GM21381 (cell line): ENCODE measurements at regions not wholly inside any gene's neighbourhood (a gene's known extent, or its start where the extent isn't known, plus 50 kb on each side); places are given as distances from the start of the nearest gene placed in this dataset.
"Not testable (repeated sequence)": the region's sequence is repeated elsewhere in the genome, so short reads cannot be mapped to it uniquely, and the experiment has no call there.

ENCODE experiments used
- ATAC-seq: cut with Tn5 transposase; IDR thresholded peaks from one replicate; pipeline ENCODE4 v1.9.1; 2021; ENCODE audit warnings: mild to moderate bottlenecking, moderate library complexity; ENCODE audit not compliant: unreplicated experiment

GRCh38 chr18:70931942-70932814 lies 643.3 kb downstream of the SOCS6 start:
- no peak for ATAC-seq

GRCh38 chr18:70920840-70921374 lies 632.1 kb downstream of the SOCS6 start:
- ATAC-seq, result no peak

- ATAC-seq, result no peak
These were observed 618.8 kb downstream of the SOCS6 start for GRCh38 chr18:70907673-70908072.

DNA sequence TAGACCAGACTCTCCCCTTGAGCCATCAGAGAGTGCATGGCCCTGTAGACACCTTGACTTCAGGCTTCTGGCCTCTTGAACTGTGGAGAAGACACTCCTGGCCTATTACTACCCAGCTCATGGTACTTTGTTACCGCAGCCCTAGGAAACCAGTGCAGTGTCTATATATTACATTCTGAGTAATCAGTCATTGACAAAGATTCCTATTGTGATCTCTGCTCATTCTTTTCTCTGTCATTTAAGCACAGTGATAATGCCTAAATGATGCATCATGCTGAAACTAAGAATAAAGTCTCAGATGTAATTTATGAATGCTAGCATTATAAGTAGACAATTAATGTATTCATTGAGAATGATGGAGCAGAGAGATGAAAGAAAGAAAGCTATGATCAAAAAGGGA lies 603.5 kb downstream of the SOCS6 start:
- no peak for ATAC-seq

DNA sequence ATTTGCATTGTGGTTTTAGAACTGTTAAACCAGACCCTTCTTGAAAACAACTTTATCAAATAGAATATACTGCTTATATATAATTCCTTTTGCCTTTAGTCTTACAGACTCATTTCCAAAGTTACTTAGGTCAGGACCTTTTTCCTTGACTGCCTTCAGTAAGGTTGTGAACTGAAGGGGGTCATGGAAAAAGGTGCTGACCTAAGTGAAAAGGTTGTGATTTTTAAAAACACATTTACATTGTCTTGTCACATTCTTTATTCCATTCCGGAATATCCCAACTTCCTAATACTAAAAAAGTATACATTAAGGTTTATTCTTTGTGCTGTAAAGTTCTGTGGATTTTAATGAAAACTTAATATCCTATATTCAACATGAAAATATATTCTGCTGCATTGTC lies 581.4 kb downstream of the SOCS6 start:
- ATAC-seq, result no peak

DNA sequence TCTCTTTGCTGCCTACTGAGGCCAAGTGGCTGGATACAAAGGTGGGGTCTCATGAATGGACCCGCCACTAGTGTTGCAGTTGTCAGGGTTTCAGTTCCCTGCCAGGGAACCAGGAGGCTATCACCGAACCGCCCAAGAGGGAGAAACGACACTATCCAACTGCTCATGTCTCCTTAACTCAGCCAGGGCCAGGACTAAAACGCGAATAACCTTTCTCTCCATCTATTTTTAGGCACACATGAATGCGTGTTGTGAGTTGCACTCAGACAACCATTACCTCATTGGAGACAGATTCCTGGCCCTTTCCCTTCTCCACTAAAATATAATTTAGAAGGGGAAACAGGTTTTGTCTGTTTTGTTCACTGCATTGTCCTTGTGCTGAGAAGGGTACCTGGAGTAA lies 559.5 kb downstream of the SOCS6 start:
- no peak for ATAC-seq

- ATAC-seq, result no peak
These were observed 551.8 kb downstream of the SOCS6 start for GRCh38 chr18:70840649-70841048.

- no peak for ATAC-seq
These were observed 538.8 kb downstream of the SOCS6 start for GRCh38 chr18:70827632-70828031.

- ATAC-seq, result no peak
These were observed 537.7 kb downstream of the SOCS6 start for GRCh38 chr18:70826571-70826970.

- no peak for ATAC-seq
These were observed 533.8 kb downstream of the SOCS6 start for GRCh38 chr18:70822691-70823090.

DNA sequence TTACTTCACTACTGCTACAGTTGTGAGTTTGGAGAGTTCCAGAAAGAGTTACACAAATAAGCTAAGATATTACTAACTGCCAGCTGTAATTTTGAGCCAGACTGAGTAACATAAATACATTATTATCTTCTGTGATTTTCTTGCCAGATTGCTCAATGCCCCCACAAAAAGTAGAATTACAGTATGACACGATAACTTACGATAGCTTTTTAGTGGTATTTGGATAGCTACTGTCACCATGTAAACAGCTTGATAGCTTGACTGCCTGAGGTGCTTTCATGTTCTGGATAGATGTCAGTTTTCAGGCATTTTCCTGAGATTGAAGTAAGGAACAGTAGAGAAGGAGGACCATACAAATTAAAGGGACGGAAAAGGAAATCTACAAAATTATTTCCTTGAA lies 533.3 kb downstream of the SOCS6 start:
- ATAC-seq, result no peak

DNA sequence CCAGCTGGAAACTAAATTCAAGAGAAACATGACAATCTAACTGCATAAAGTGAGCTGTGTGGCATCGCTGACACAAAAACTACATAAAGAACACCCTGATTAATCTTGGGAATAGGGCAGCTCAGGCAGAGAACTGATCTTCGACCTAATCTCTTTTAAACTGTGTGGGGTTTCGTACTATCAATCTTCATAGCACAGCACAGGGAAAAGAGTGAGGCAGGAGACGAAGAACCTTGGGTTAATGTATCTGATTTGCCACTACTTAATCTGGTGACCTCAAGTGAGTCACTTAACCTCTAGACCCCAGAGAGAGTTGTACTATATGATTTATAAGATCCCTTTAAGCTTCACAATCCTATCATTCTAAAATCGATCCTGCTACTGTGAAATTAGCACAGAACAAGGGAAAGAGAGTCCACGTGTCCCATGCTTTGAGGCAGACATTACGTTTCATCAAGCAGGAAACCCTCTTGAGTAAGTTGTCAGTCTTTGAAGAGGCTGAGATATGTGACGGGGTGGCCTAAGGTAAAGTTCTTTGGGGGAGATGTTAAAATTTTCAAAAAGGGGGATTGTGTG lies 519.7 kb downstream of the SOCS6 start:
- no peak for ATAC-seq

GRCh38 chr18:70781860-70782453 lies 493.1 kb downstream of the SOCS6 start:
- ATAC-seq, result peak; percentile 87

- ATAC-seq, result not testable (repeated sequence)
These were observed 477.4 kb downstream of the SOCS6 start for GRCh38 chr18:70766254-70766653.

GRCh38 chr18:70762812-70763211 lies 474.0 kb downstream of the SOCS6 start:
- ATAC-seq, result no peak

DNA sequence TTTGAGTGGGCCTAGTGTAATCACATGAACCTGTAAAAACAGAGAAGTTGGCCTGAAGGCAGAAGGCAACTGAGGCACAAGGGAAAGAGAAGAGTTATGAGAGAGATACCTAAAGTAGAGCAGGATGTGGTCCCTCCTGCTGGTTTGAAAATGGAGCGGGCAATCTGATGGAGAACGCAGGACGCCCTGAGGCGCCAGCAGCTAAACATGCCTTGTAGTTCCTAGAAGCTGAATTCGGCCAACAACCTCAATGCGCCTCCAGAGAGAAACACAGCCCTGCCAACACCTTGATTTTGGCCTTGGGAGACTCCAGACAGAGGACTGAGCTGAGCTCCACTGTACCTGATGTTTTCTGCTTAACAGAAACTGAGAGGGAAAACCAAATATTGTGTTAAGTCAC lies 469.9 kb downstream of the SOCS6 start:
- no peak for ATAC-seq

DNA sequence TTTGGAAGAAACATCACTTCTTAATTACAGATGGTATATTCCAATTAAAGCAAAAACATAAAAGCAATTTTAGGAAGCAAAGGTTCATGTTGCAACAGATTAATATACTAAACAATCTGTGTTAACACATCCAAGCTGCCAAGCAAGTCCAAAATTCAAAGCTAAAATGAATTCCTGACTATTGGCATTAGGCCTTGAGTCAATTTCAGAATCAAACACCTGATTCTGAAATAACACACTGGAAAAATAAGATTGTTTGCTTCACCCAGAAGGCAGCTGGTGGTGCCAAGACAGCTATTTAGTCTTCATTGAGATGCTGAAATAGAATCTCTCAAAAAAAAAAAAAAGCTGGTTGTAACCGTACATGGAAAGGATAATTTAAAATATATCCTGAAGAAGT lies 465.6 kb downstream of the SOCS6 start:
- no peak for ATAC-seq

DNA sequence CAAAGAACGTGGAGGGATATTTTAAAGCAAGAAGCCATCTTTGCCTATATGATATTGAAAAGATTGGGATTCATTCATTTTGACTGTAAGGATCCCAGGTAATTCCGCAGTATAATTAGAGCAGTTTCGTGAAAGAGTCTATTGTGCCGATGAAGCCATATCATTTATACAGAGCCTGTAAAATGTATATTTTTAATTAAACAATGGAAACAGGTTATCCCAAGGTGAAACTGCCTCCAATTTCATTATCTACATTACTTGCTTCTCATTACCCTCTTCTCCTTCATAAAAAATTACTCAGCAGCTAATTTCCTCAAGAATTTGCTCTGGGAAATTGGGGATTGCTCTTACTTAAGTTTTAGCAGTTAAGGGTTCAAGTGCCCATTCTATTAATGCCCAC lies 444.1 kb downstream of the SOCS6 start:
- ATAC-seq, result no peak

DNA sequence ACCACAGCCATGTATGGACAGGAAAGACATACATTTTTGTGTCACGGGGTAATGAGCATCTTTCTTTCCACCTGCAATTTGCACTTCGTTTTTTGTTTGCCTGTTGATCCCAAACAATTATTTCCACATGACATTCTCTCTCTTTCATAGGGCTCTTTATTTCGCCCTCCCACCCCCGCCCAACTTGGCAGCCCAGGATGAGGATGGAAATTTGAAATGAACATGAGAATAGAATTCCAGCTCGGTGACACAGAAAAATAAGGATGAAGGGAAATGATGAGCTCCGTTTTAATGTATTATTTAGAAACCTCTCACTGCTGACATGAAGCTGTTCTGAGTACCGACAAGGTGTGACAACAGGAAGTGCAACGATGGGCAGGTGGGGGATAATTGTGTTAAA lies 443.3 kb downstream of the SOCS6 start:
- no peak for ATAC-seq

- no peak for ATAC-seq
These were observed 431.8 kb downstream of the SOCS6 start for GRCh38 chr18:70720607-70721006.

GRCh38 chr18:70709720-70710119 lies 420.9 kb downstream of the SOCS6 start:
- no peak for ATAC-seq

DNA sequence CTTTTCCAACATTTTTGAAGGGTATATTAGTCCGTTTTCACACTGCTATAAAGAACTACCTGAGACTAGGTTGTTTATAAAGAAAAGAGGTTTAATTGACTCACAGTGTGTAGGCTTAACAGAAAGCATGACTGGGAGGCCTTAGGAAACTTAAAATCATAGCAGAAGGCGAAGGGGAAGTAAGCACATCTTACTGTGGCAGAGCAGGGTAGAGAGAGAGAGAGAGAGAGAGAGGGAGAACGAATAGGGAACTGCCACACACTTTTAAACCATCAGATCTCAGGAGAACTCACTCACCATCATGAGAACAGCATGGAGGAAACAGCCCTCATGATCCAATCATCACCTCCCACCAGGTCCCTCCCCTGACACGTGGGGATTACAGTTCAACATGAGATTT lies 420.3 kb downstream of the SOCS6 start:
- ATAC-seq, result no peak
